Fibroblast of lung (primary cell): ENCODE measurements at regions not wholly inside any gene's neighbourhood (a gene's known extent, or its start where the extent isn't known, plus 50 kb on each side); places are given as distances from the start of the nearest gene placed in this dataset.

Experiments
- DNase-seq, 2 donors: peaks; one replicate each; pipeline versions ENCODE4 v3.0.0 to v3.0.0-alpha.2; 2010; ENCODE audit warnings: low read depth in 2 of 2
- H2AFZ ChIP-seq: 2 replicates; pipeline ENCODE4 v1.5.1; 2012; ENCODE audit warnings: low read length, control low read depth, inconsistent platforms
- H3K27ac ChIP-seq: 2 replicates; pipeline ENCODE4 v1.5.1; 2011; ENCODE audit warnings: low read length, control low read depth; ENCODE audit not compliant: insufficient read depth
- H3K27me3 ChIP-seq: 2 replicates; pipeline ENCODE4 v1.5.1; 2011; ENCODE audit warnings: mild to moderate bottlenecking, low read length; ENCODE audit not compliant: control insufficient read depth, insufficient read depth
- H3K36me3 ChIP-seq: 2 replicates; pipeline ENCODE4 v1.5.1; 2011; ENCODE audit warnings: low read length; ENCODE audit not compliant: control insufficient read depth, insufficient read depth
- H3K4me1 ChIP-seq: 2 replicates; pipeline ENCODE4 v1.5.1; 2011; ENCODE audit warnings: low read length; ENCODE audit not compliant: control insufficient read depth, insufficient read depth; ENCODE audit errors: extremely low read depth
- H3K4me2 ChIP-seq: 2 replicates; pipeline ENCODE4 v1.5.1; 2011; ENCODE audit warnings: low read length, control low read depth; ENCODE audit not compliant: insufficient read depth; ENCODE audit errors: extremely low read depth
- H3K4me3 ChIP-seq, 4 experiments: fragments of 200-600 bp in 1 of 4; sonication (generic) in 1 of 4; replicated peaks in 1 of 4; 2 replicates each; pipeline ENCODE4 v1.5.1; 2011 to 2016; ENCODE audit warnings: low read length in 4 of 4, low read depth in 3 of 4, mild to moderate bottlenecking in 3 of 4, control low read depth in 2 of 4, inconsistent platforms in 1 of 4, mixed read lengths in 1 of 4; ENCODE audit not compliant: insufficient read depth in 1 of 4; ENCODE audit errors: control extremely low read depth in 1 of 4
- H3K79me2 ChIP-seq: 2 replicates; pipeline ENCODE4 v1.5.1; 2012; ENCODE audit warnings: mild to moderate bottlenecking, low read length, inconsistent platforms; ENCODE audit not compliant: control insufficient read depth, insufficient read depth
- H3K9ac ChIP-seq: 2 replicates; pipeline ENCODE4 v1.5.1; 2011; ENCODE audit warnings: mild to moderate bottlenecking, low read length, control low read depth; ENCODE audit not compliant: insufficient read depth
- H3K9me3 ChIP-seq: 2 replicates; pipeline ENCODE4 v1.5.1; 2012; ENCODE audit warnings: low read depth, low read length; ENCODE audit not compliant: control insufficient read depth, insufficient read depth
- H4K20me1 ChIP-seq: 2 replicates; pipeline ENCODE4 v1.5.1; 2011; ENCODE audit warnings: low read length; ENCODE audit not compliant: control insufficient read depth, insufficient read depth; ENCODE audit errors: extremely low read depth
- CTCF ChIP-seq, 2 donors: IDR thresholded peaks in 1 of 2; conservative IDR thresholded peaks in 1 of 2; 1 replicate in 1 of 2; 2 replicates in 1 of 2; pipeline ENCODE4 v1.5.1; 2011 to 2012; ENCODE audit warnings: low read length in 2 of 2, control low read depth in 1 of 2, inconsistent platforms in 1 of 2, low read depth in 1 of 2, mild to moderate bottlenecking in 1 of 2
- EZH2 ChIP-seq: IDR thresholded peaks from 2 replicates; pipeline ENCODE4 v1.5.1; 2012; ENCODE audit warnings: low read length, control low read depth, mild to moderate bottlenecking; ENCODE audit errors: missing control alignments

- Histone ChIP-seq H3K4me2 (no peak overlapping the region), H3K27ac (no peak overlapping the region), H3K4me3 (no peak overlapping the region), H3K27me3 (no peaks in the 10 kb centered on the region), H4K20me1 (no peaks in the 10 kb centered on the region), H3K9ac (no peak overlapping the region), H3K79me2 (no peaks in the 10 kb centered on the region), H3K36me3 (no peaks in the 10 kb centered on the region), H3K4me1 (peaks cover 2% of the 10 kb centered on the region), H2AFZ (no peak overlapping the region), H3K9me3 (no peaks in the 10 kb centered on the region)
- TF ChIP-seq EZH2 (no peak), CTCF (conservative IDR thresholded peaks at IDR 0.05 in 1 of 2, IDR thresholded peaks at IDR 0.05 in 1 of 2; ENCODE audit: low read depth in 1 of 2, low read length in 2 of 2) (no peak)
- no peak for DNase-seq
These were observed 231.4 kb upstream of the MID1 start for GRCh38 chrX:10851809-10852208.

GRCh38 chrX:10854594-10854993 is 234.2 kb upstream of the MID1 start:
- Histone ChIP-seq H4K20me1 (no peaks in the 10 kb centered on the region), H3K27me3 (no peaks in the 10 kb centered on the region), H3K4me3 (no peak overlapping the region), H3K36me3 (no peaks in the 10 kb centered on the region), H2AFZ (no peak overlapping the region), H3K9ac (no peak overlapping the region), H3K4me1 (no peaks in the 10 kb centered on the region), H3K79me2 (no peaks in the 10 kb centered on the region), H3K9me3 (no peaks in the 10 kb centered on the region), H3K27ac (no peak overlapping the region), H3K4me2 (no peak overlapping the region)
- no peak for DNase-seq
- no peak for TF ChIP-seq CTCF (conservative IDR thresholded peaks at IDR 0.05 in 1 of 2, IDR thresholded peaks at IDR 0.05 in 1 of 2; ENCODE audit: low read depth in 1 of 2, low read length in 2 of 2)
- TF ChIP-seq EZH2, result no peak

GRCh38 chrX:10855845-10856244 is 235.5 kb upstream of the MID1 start:
- H3K9me3 ChIP-seq, result no peaks in the 10 kb centered on the region
- H3K4me3 ChIP-seq, result no peak overlapping the region
- no peaks in the 10 kb centered on the region for H3K79me2 ChIP-seq
- no peak for DNase-seq
- H3K4me1 ChIP-seq, result no peaks in the 10 kb centered on the region
- H3K36me3 ChIP-seq, result no peaks in the 10 kb centered on the region
- no peaks in the 10 kb centered on the region for H3K27me3 ChIP-seq
- H3K9ac ChIP-seq, result no peak overlapping the region
- TF ChIP-seq CTCF (conservative IDR thresholded peaks at IDR 0.05 in 1 of 2, IDR thresholded peaks at IDR 0.05 in 1 of 2; ENCODE audit: low read depth in 1 of 2, low read length in 2 of 2) (no peak), EZH2 (no peak)
- no peak overlapping the region for H3K27ac ChIP-seq
- H2AFZ ChIP-seq, result no peak overlapping the region
- H4K20me1 ChIP-seq, result no peaks in the 10 kb centered on the region
- no peak overlapping the region for H3K4me2 ChIP-seq
